ENCODE measurements at regions not wholly inside any gene's neighbourhood (a gene's known extent, or its start where the extent isn't known, plus 50 kb on each side); places are given as distances from the start of the nearest gene placed in this dataset.

DNA sequence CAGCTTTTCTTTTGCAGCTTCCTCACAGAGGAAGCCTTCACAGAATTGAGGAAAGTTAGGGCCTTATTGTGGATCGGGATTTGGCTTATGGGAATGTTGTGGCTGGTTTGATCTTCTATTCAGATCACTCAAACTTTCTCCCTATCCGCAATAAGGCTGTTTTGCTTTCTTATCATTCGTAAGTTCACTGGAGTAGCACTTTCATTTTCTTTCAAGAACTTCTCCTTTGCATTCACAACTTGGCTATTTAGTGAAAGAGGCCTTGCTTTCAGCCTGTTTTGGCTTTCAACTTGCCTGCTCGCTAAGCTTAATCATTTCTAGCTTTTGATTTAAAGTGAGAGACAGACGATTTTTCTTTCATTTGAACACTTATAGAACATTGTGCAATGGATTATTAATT is 181.9 kb upstream of the B3GALT2 start:
- Histone ChIP-seq H3K27me3 (ENCODE audit: control insufficient read depth in 2 of 2, insufficient read depth in 1 of 2, low read length in 1 of 2) (no peaks in the 10 kb centered on the region), H3K36me3 (ENCODE audit: control insufficient read depth in 2 of 2, insufficient read depth in 2 of 2, low read length in 1 of 2) (no peaks in the 10 kb centered on the region), H3K4me3 (ENCODE audit: low read length in 2 of 2) (no peak overlapping the region), H3K4me1 (ENCODE audit: control insufficient read depth in 2 of 2, insufficient read depth in 2 of 2, low read length in 2 of 2) (no peaks in the 10 kb centered on the region), H3K27ac (ENCODE audit: low read depth in 1 of 2, low read length in 1 of 2) (no peak overlapping the region), H3K9me3 (ENCODE audit: control insufficient read depth in 2 of 2, insufficient read depth in 1 of 2, low read length in 1 of 2) (no peaks in the 10 kb centered on the region)
- WGBS: 49% methylated on average over 5 of the region's 5 CpGs
- no peak for DNase-seq (ENCODE audit: low read depth in 6 of 9, low spot score in 9 of 9)

GRCh38 chr1:193367863-193368262 is 181.4 kb upstream of the B3GALT2 start:
- DNase-seq (ENCODE audit: low read depth in 6 of 9, low spot score in 9 of 9): no peak
- Histone ChIP-seq H3K36me3 (ENCODE audit: control insufficient read depth in 2 of 2, insufficient read depth in 2 of 2, low read length in 1 of 2) (no peaks in the 10 kb centered on the region), H3K27ac (ENCODE audit: low read depth in 1 of 2, low read length in 1 of 2) (no peak overlapping the region), H3K4me3 (ENCODE audit: low read length in 2 of 2) (no peak overlapping the region), H3K9me3 (ENCODE audit: control insufficient read depth in 2 of 2, insufficient read depth in 1 of 2, low read length in 1 of 2) (no peaks in the 10 kb centered on the region), H3K4me1 (ENCODE audit: control insufficient read depth in 2 of 2, insufficient read depth in 2 of 2, low read length in 2 of 2) (no peaks in the 10 kb centered on the region), H3K27me3 (ENCODE audit: control insufficient read depth in 2 of 2, insufficient read depth in 1 of 2, low read length in 1 of 2) (no peaks in the 10 kb centered on the region)
- 56% methylated on average over 1 of the region's 1 CpG for WGBS

- WGBS: 91% methylated on average over 1 of the region's 1 CpG
- no peak for DNase-seq (ENCODE audit: low read depth in 6 of 9, low spot score in 9 of 9)
- Histone ChIP-seq H3K27me3 (ENCODE audit: control insufficient read depth in 2 of 2, insufficient read depth in 1 of 2, low read length in 1 of 2) (no peaks in the 10 kb centered on the region), H3K36me3 (ENCODE audit: control insufficient read depth in 2 of 2, insufficient read depth in 2 of 2, low read length in 1 of 2) (no peaks in the 10 kb centered on the region), H3K9me3 (ENCODE audit: control insufficient read depth in 2 of 2, insufficient read depth in 1 of 2, low read length in 1 of 2) (no peaks in the 10 kb centered on the region), H3K4me1 (ENCODE audit: control insufficient read depth in 2 of 2, insufficient read depth in 2 of 2, low read length in 2 of 2) (no peaks in the 10 kb centered on the region), H3K27ac (ENCODE audit: low read depth in 1 of 2, low read length in 1 of 2) (no peak overlapping the region), H3K4me3 (ENCODE audit: low read length in 2 of 2) (no peak overlapping the region)
Observed at GRCh38 chr1:193366764-193367507, 180.5 kb upstream of the B3GALT2 start.

GRCh38 chr1:193365966-193366365 is 179.6 kb upstream of the B3GALT2 start:
- Histone ChIP-seq H3K4me3 (ENCODE audit: low read length in 2 of 2) (no peak overlapping the region), H3K9me3 (ENCODE audit: control insufficient read depth in 2 of 2, insufficient read depth in 1 of 2, low read length in 1 of 2) (no peaks in the 10 kb centered on the region), H3K27ac (ENCODE audit: low read depth in 1 of 2, low read length in 1 of 2) (no peak overlapping the region), H3K4me1 (ENCODE audit: control insufficient read depth in 2 of 2, insufficient read depth in 2 of 2, low read length in 2 of 2) (no peaks in the 10 kb centered on the region), H3K36me3 (ENCODE audit: control insufficient read depth in 2 of 2, insufficient read depth in 2 of 2, low read length in 1 of 2) (no peaks in the 10 kb centered on the region), H3K27me3 (ENCODE audit: control insufficient read depth in 2 of 2, insufficient read depth in 1 of 2, low read length in 1 of 2) (no peaks in the 10 kb centered on the region)
- no peak for DNase-seq (ENCODE audit: low read depth in 6 of 9, low spot score in 9 of 9)
- 77% methylated on average over 2 of the region's 2 CpGs for WGBS

DNA sequence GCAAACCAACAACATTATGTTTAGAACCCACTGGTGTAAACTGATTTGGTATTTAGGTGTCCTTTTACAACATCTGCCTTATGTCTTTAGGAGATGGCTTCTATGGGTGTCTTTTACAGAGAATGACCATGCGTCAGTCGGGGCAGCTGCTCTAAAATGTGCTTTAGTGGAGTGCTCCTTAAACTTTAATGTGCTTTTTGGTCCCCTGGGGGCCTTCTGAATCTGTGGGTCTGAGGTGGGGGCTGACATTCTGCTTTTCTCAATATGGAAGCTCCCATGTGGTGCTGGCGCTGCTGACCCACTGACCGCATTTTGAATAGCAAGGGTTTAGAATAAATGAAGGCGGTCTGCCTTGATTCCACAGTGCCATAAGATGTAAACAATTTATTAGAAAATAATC is 173.2 kb upstream of the B3GALT2 start:
- H3K27ac ChIP-seq (ENCODE audit: low read depth in 1 of 2, low read length in 1 of 2): no peak overlapping the region
- WGBS: 98% methylated on average over 5 of the region's 5 CpGs

GRCh38 chr1:193358419-193358818 is 172.0 kb upstream of the B3GALT2 start:
- WGBS: 90% methylated on average over 3 of the region's 3 CpGs

More for the DNA sequence above, 173.2 kb upstream of the B3GALT2 start:
- no peaks in the 10 kb centered on the region for H3K27me3 ChIP-seq (ENCODE audit: control insufficient read depth in 2 of 2, insufficient read depth in 1 of 2, low read length in 1 of 2)
- no peak overlapping the region for H3K4me3 ChIP-seq (ENCODE audit: low read length in 2 of 2)
- H3K9me3 ChIP-seq (ENCODE audit: control insufficient read depth in 2 of 2, insufficient read depth in 1 of 2, low read length in 1 of 2): no peaks in the 10 kb centered on the region
- no peaks in the 10 kb centered on the region for H3K4me1 ChIP-seq (ENCODE audit: control insufficient read depth in 2 of 2, insufficient read depth in 2 of 2, low read length in 2 of 2)
- H3K36me3 ChIP-seq (ENCODE audit: control insufficient read depth in 2 of 2, insufficient read depth in 2 of 2, low read length in 1 of 2): no peaks in the 10 kb centered on the region
- no peak for DNase-seq (ENCODE audit: low read depth in 6 of 9, low spot score in 9 of 9)

GRCh38 chr1:193356249-193356648 is 169.8 kb upstream of the B3GALT2 start:
- WGBS: 98% methylated on average over 4 of the region's 4 CpGs
- no peak overlapping the region for H3K4me3 ChIP-seq (ENCODE audit: low read length in 2 of 2)
- DNase-seq (ENCODE audit: low read depth in 6 of 9, low spot score in 9 of 9): no peak

More at GRCh38 chr1:193358419-193358818, 172.0 kb upstream of the B3GALT2 start:
- Histone ChIP-seq H3K27me3 (ENCODE audit: control insufficient read depth in 2 of 2, insufficient read depth in 1 of 2, low read length in 1 of 2) (no peaks in the 10 kb centered on the region), H3K4me3 (ENCODE audit: low read length in 2 of 2) (no peak overlapping the region), H3K27ac (ENCODE audit: low read depth in 1 of 2, low read length in 1 of 2) (no peak overlapping the region), H3K9me3 (ENCODE audit: control insufficient read depth in 2 of 2, insufficient read depth in 1 of 2, low read length in 1 of 2) (no peaks in the 10 kb centered on the region), H3K4me1 (ENCODE audit: control insufficient read depth in 2 of 2, insufficient read depth in 2 of 2, low read length in 2 of 2) (no peaks in the 10 kb centered on the region), H3K36me3 (ENCODE audit: control insufficient read depth in 2 of 2, insufficient read depth in 2 of 2, low read length in 1 of 2) (no peaks in the 10 kb centered on the region)
- no peak for DNase-seq (ENCODE audit: low read depth in 6 of 9, low spot score in 9 of 9)

DNA sequence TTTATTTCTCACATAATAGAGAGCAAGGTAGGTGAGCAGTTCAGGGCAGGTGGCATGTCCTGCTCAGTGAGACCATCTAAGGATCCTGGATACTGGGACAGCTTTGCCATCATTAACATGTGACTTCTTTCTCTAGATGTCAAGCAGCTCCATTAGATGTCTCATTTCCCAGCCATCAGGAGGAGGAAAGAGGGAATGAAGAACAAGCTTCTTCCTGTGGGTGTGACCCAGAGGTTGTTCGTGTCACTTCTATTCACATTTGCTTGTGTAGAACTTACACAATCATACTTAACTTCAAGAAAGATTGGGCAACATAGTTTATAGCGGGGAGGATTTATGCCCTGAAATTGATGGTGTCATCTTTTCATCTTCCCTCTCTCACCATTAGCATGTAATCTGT is 169.2 kb upstream of the B3GALT2 start:
- no peak for DNase-seq (ENCODE audit: low read depth in 6 of 9, low spot score in 9 of 9)
- Histone ChIP-seq H3K9me3 (ENCODE audit: control insufficient read depth in 2 of 2, insufficient read depth in 1 of 2, low read length in 1 of 2) (no peaks in the 10 kb centered on the region), H3K4me3 (ENCODE audit: low read length in 2 of 2) (no peak overlapping the region), H3K27me3 (ENCODE audit: control insufficient read depth in 2 of 2, insufficient read depth in 1 of 2, low read length in 1 of 2) (no peaks in the 10 kb centered on the region), H3K27ac (ENCODE audit: low read depth in 1 of 2, low read length in 1 of 2) (no peak overlapping the region), H3K36me3 (ENCODE audit: control insufficient read depth in 2 of 2, insufficient read depth in 2 of 2, low read length in 1 of 2) (no peaks in the 10 kb centered on the region), H3K4me1 (ENCODE audit: control insufficient read depth in 2 of 2, insufficient read depth in 2 of 2, low read length in 2 of 2) (no peaks in the 10 kb centered on the region)
- WGBS: 97% methylated on average over 2 of the region's 2 CpGs

More at GRCh38 chr1:193356249-193356648, 169.8 kb upstream of the B3GALT2 start:
- Histone ChIP-seq H3K27ac (ENCODE audit: low read depth in 1 of 2, low read length in 1 of 2) (no peak overlapping the region), H3K4me1 (ENCODE audit: control insufficient read depth in 2 of 2, insufficient read depth in 2 of 2, low read length in 2 of 2) (no peaks in the 10 kb centered on the region), H3K36me3 (ENCODE audit: control insufficient read depth in 2 of 2, insufficient read depth in 2 of 2, low read length in 1 of 2) (no peaks in the 10 kb centered on the region), H3K27me3 (ENCODE audit: control insufficient read depth in 2 of 2, insufficient read depth in 1 of 2, low read length in 1 of 2) (no peaks in the 10 kb centered on the region), H3K9me3 (ENCODE audit: control insufficient read depth in 2 of 2, insufficient read depth in 1 of 2, low read length in 1 of 2) (no peaks in the 10 kb centered on the region)

GRCh38 chr1:193355178-193355577 is 168.8 kb upstream of the B3GALT2 start:
- no peaks in the 10 kb centered on the region for H3K4me1 ChIP-seq (ENCODE audit: control insufficient read depth in 2 of 2, insufficient read depth in 2 of 2, low read length in 2 of 2)
- DNase-seq (ENCODE audit: low read depth in 6 of 9, low spot score in 9 of 9): no peak
- no peak overlapping the region for H3K4me3 ChIP-seq (ENCODE audit: low read length in 2 of 2)
- H3K27ac ChIP-seq (ENCODE audit: low read depth in 1 of 2, low read length in 1 of 2): no peak overlapping the region
- H3K27me3 ChIP-seq (ENCODE audit: control insufficient read depth in 2 of 2, insufficient read depth in 1 of 2, low read length in 1 of 2): no peaks in the 10 kb centered on the region
- WGBS: 56% methylated on average over 2 of the region's 2 CpGs
- H3K9me3 ChIP-seq (ENCODE audit: control insufficient read depth in 2 of 2, insufficient read depth in 1 of 2, low read length in 1 of 2): no peaks in the 10 kb centered on the region
- H3K36me3 ChIP-seq (ENCODE audit: control insufficient read depth in 2 of 2, insufficient read depth in 2 of 2, low read length in 1 of 2): no peaks in the 10 kb centered on the region
